K562 (cell line): ENCODE measurements at regions not wholly inside any gene's neighbourhood (a gene's known extent, or its start where the extent isn't known, plus 50 kb on each side); places are given as distances from the start of the nearest gene placed in this dataset.

Source experiments
- ATAC-seq: fragments of 200-7000 bp; cut with Tn5 transposase; 3 replicates; pipeline ENCODE4 v1.9.1; 2020; ENCODE audit warnings: moderate library complexity
- BruUV-seq: library from RNA; stranded (reverse); fragments of 400-500 nt; replicated peaks from 2 replicates; lab custom pipeline; 2021; lab: Mats Ljungman, UMichigan
- CTCF ChIA-PET: fragments of 300-600 bp; formaldehyde crosslinking; extraction: SDS; loops from one replicate; lab custom pipeline; 2021; ENCODE audit warnings: low intra/inter-chr PET ratio; lab: Yijun Ruan, JAX
- POLR2A ChIA-PET: fragments of 300-600, 350-650 bp; sonication (Branson Sonifier 250); formaldehyde crosslinking; extraction: SDS; loops from one replicate; lab custom pipeline; 2021; ENCODE audit warnings: antibody characterized with exemption, inconsistent platforms; lab: Yijun Ruan, JAX
- DNase-seq, 4 experiments: peaks; one replicate each; pipeline versions ENCODE4 v3.0.0 to v3.0.0-alpha.2; 2011 to 2018; ENCODE audit warnings: low spot score in 3 of 4, mixed read lengths in 3 of 4; ENCODE audit errors: extremely low read depth in 1 of 4
- FAIRE-seq: peaks from 2 replicates; lab custom pipeline; 2011; peaks lifted over from hg19 to GRCh38; lab: Jason Lieb, UNC
- H2AFZ ChIP-seq: 2 replicates; pipeline ENCODE4 v1.6.0; 2011; ENCODE audit warnings: low read depth, low read length, control low read depth, inconsistent platforms
- H3K27ac ChIP-seq: fragments of 200-600 bp; 3 replicates; pipeline ENCODE4 v1.8.0; 2011; ENCODE audit warnings: low read depth, mild to moderate bottlenecking, control low read depth, inconsistent platforms, low read length, moderate library complexity, mixed read lengths; ENCODE audit errors: extremely low read depth
- H3K27me3 ChIP-seq, 2 experiments: fragments of 300-600 bp in 1 of 2; 2 replicates in 1 of 2; 3 replicates in 1 of 2; pipeline versions ENCODE4 v1.6.0 to v1.8.0; 2011; ENCODE audit warnings: inconsistent platforms in 2 of 2, low read length in 2 of 2, mild to moderate bottlenecking in 1 of 2, mixed read lengths in 1 of 2, moderate library complexity in 1 of 2; ENCODE audit not compliant: control insufficient read depth in 2 of 2, insufficient read depth in 2 of 2
- H3K36me3 ChIP-seq: fragments of 300-600 bp; 3 replicates; pipeline ENCODE4 v1.8.0; 2011; ENCODE audit warnings: mild to moderate bottlenecking, low read length, inconsistent platforms; ENCODE audit not compliant: control insufficient read depth, insufficient read depth
- H3K4me1 ChIP-seq, 2 experiments: fragments of 200-600 bp in 1 of 2; replicated peaks in 1 of 2; 2 replicates in 1 of 2; 3 replicates in 1 of 2; pipeline versions ENCODE4 v1.5.1 to v1.8.0; 2011; ENCODE audit warnings: inconsistent platforms in 2 of 2, low read length in 2 of 2, mild to moderate bottlenecking in 1 of 2, mixed read lengths in 1 of 2, moderate library complexity in 1 of 2; ENCODE audit not compliant: control insufficient read depth in 2 of 2, insufficient read depth in 2 of 2
- H3K4me2 ChIP-seq: 2 replicates; pipeline ENCODE4 v1.6.1; 2011; ENCODE audit warnings: low read length, control low read depth, inconsistent platforms, mixed read lengths; ENCODE audit not compliant: insufficient read depth
- H3K4me3 ChIP-seq: fragments of 200-600 bp; sonication (generic), shearing (Covaris generic); 2 replicates; pipeline ENCODE4 v1.5.1; 2016; ENCODE audit warnings: control low read depth, inconsistent platforms
- H3K79me2 ChIP-seq: fragments of 200-600 bp; 3 replicates; pipeline ENCODE4 v1.8.0; 2011; ENCODE audit warnings: low read length, inconsistent platforms; ENCODE audit not compliant: control insufficient read depth, insufficient read depth
- H3K9ac ChIP-seq, 2 experiments: 2 replicates each; pipeline versions ENCODE4 v1.6.0 to v1.6.1; 2011; ENCODE audit warnings: low read depth in 2 of 2, low read length in 2 of 2, control low read depth in 1 of 2, inconsistent platforms in 1 of 2, mild to moderate bottlenecking in 1 of 2, mixed read lengths in 1 of 2; ENCODE audit not compliant: insufficient read depth in 1 of 2
- H3K9me1 ChIP-seq: one replicate; pipeline ENCODE4 v1.6.0; 2011; ENCODE audit warnings: inconsistent platforms, mild to moderate bottlenecking, low read length, moderate library complexity; ENCODE audit not compliant: control insufficient read depth, insufficient read depth
- H3K9me3 ChIP-seq: replicated peaks from 2 replicates; pipeline ENCODE4 v1.5.1; 2011; ENCODE audit warnings: low read depth, low read length, inconsistent platforms; ENCODE audit not compliant: control insufficient read depth, insufficient read depth
- H4K20me1 ChIP-seq: replicated peaks from 2 replicates; pipeline ENCODE4 v1.6.1; 2011; ENCODE audit warnings: low read length, inconsistent platforms, mixed read lengths; ENCODE audit not compliant: control insufficient read depth, insufficient read depth
- C11orf30 ChIP-seq: fragments of 450-650 bp; IDR thresholded peaks from 2 replicates; pipeline ENCODE4 v1.6.1; 2016; ENCODE audit warnings: low read depth, mild to moderate bottlenecking
- CBX1 ChIP-seq: sonication (generic); IDR thresholded peaks from 2 replicates; pipeline ENCODE4 v1.6.1; 2016; ENCODE audit warnings: antibody characterized with exemption, low read depth, mild to moderate bottlenecking
- FUS ChIP-seq: fragments of 200-400 bp; formaldehyde crosslinking; optimal IDR thresholded peaks from 2 replicates; pipeline ENCODE3; 2017; ENCODE audit warnings: low read depth, low read length
- GABPB2 ChIP-seq: fragments of 250-450 bp; sonication (Bioruptor Pico); conservative IDR thresholded peaks from 2 replicates; pipeline ENCODE4 v1.5.1; 2021; ENCODE audit warnings: mild to moderate bottlenecking
- HDAC2 ChIP-seq: fragments of 450-650 bp; IDR thresholded peaks from 2 replicates; pipeline ENCODE4 v1.6.1; 2016; ENCODE audit warnings: mild to moderate bottlenecking
- KHSRP ChIP-seq: fragments of 450-650 bp; IDR thresholded peaks from 2 replicates; pipeline ENCODE4 v1.6.1; 2017
- MTA2 ChIP-seq: fragments of 450-650 bp; IDR thresholded peaks from 2 replicates; pipeline ENCODE4 v1.6.1; 2016; ENCODE audit warnings: low read depth
- MTA3 ChIP-seq: fragments of 450-650 bp; formaldehyde crosslinking; IDR thresholded peaks from 2 replicates; pipeline ENCODE4 v1.6.1; 2017; ENCODE audit warnings: mild to moderate bottlenecking, borderline replicate concordance
- PHB ChIP-seq: fragments of 250-450 bp; sonication (Bioruptor Pico); IDR thresholded peaks from 2 replicates; pipeline ENCODE4 v1.5.0; 2021
- PKNOX1 ChIP-seq: fragments of 450-650 bp; IDR thresholded peaks from 2 replicates; pipeline ENCODE4 v1.6.1; 2016
- PYGO2 ChIP-seq: fragments of 450-650 bp; IDR thresholded peaks from 2 replicates; pipeline ENCODE4 v1.6.1; 2016; ENCODE audit warnings: mild to moderate bottlenecking, missing genetic modification characterization, moderate library complexity, missing compliant biosample characterization
- RBFOX2 ChIP-seq: fragments of 200-400 bp; formaldehyde crosslinking; IDR thresholded peaks from 2 replicates; pipeline ENCODE4 v1.6.1; 2017; ENCODE audit warnings: low read depth, mild to moderate bottlenecking, low read length, moderate library complexity
- SIRT6 ChIP-seq: IDR thresholded peaks from one replicate; pipeline ENCODE4 v1.6.1; 2012; ENCODE audit warnings: low read depth, mild to moderate bottlenecking, control low read depth, inconsistent platforms, low read length, moderate library complexity
- SRF ChIP-seq, 2 experiments: fragments of 250-450, 450-650 bp in 1 of 2; sonication (Bioruptor Pico) in 1 of 2; sonication (generic) in 1 of 2; formaldehyde crosslinking; IDR thresholded peaks; 2 replicates each; pipeline versions ENCODE4 v1.5.0 to v1.5.1; 2020 to 2022; ENCODE audit warnings: mild to moderate bottlenecking in 1 of 2, missing genetic modification reagents in 1 of 2
- SRSF7 ChIP-seq: fragments of 200-400 bp; formaldehyde crosslinking; optimal IDR thresholded peaks from 2 replicates; pipeline ENCODE3; 2017; ENCODE audit warnings: mild to moderate bottlenecking, low read depth, low read length
- XRCC3 ChIP-seq: fragments of 450-650 bp; IDR thresholded peaks from 2 replicates; pipeline ENCODE4 v1.6.1; 2017; ENCODE audit warnings: mild to moderate bottlenecking, moderate library complexity
- ZFPM2 ChIP-seq: fragments of 250-450 bp; sonication (Bioruptor Pico); IDR thresholded peaks from 2 replicates; pipeline ENCODE4 v1.5.1; 2022; ENCODE audit warnings: mild to moderate bottlenecking
- ZNF766 ChIP-seq: fragments of 200-800 bp; sonication (Bioruptor generic); conservative IDR thresholded peaks from 2 replicates; pipeline ENCODE4 v1.6.1; 2016; ENCODE audit warnings: missing genetic modification characterization, missing compliant biosample characterization
- ZSCAN29 ChIP-seq: fragments of 450-650 bp; IDR thresholded peaks from 2 replicates; pipeline ENCODE4 v1.6.1; 2017
- WGBS: fragments of 100-300 bp; shearing (Covaris generic); methylation state at CpG from one replicate; pipeline ENCODE4 v1.1.6; 2016; ENCODE audit warnings: low coverage, mixed read lengths; ENCODE audit not compliant: insufficient coverage; ENCODE audit errors: missing lambda C conversion rate; 5-methylcytosine and 5-hydroxymethylcytosine counted together
- in situ Hi-C: fragments of 300-500 bp; cut with MboI; formaldehyde crosslinking; loops from 4 replicates; pipeline ENCODE4 v1.15.0; 2018; ENCODE audit warnings: inconsistent platforms, mixed read lengths
- intact Hi-C: fragments of 100-400 bp; cut with micrococcal nuclease; formaldehyde crosslinking; loops from 2 replicates; pipeline ENCODE4 v1.14.2; 2022
- TF ChIP-seq, protein P1 (sequence below): IDR thresholded peaks from 2 replicates; pipeline ENCODE4 v1.6.1; 2014; ENCODE audit warnings: antibody characterized with exemption

- H3K4me2 ChIP-seq, result no peak overlapping the region
- no peaks in the 10 kb centered on the region for H4K20me1 ChIP-seq
- in situ Hi-C loops, result no loop called here
- no peak for DNase-seq
- H3K4me1 ChIP-seq, result no peaks in the 10 kb centered on the region
- H2AFZ ChIP-seq, result no peak overlapping the region
- H3K4me3 ChIP-seq, result no peak overlapping the region
- ATAC-seq, result no peak
- no peaks in the 10 kb centered on the region for H3K9me3 ChIP-seq
- BruUV-seq, result no TSS peak
- no peaks in the 10 kb centered on the region for H3K9me1 ChIP-seq
- H3K9ac ChIP-seq, result no peak overlapping the region
- CTCF ChIA-PET, result no interaction called here
- no peak for FAIRE-seq
- no peaks in the 10 kb centered on the region for H3K79me2 ChIP-seq
- TF ChIP-seq ZSCAN29 (no peak), PHB (CRISPR knock-in tag) (no peak), SRSF7 (no peak), ZNF766 (CRISPR knock-in tag) (no peak), FUS (no peak), ZFPM2 (no peak), GABPB2 (CRISPR knock-in tag) (no peak), XRCC3 (no peak), SIRT6 (no peak), MTA2 (no peak)
- intact Hi-C loops, result no loop called here
- no peaks in the 10 kb centered on the region for H3K36me3 ChIP-seq
- no peak overlapping the region for H3K27ac ChIP-seq
- no peaks in the 10 kb centered on the region for H3K27me3 ChIP-seq
- 9% methylated on average over 1 of the region's 1 CpG for WGBS
- POLR2A ChIA-PET, result no interaction called here
Observed at GRCh38 chr5:116668390-116668789, 93.8 kb upstream of the SEMA6A start.

DNA sequence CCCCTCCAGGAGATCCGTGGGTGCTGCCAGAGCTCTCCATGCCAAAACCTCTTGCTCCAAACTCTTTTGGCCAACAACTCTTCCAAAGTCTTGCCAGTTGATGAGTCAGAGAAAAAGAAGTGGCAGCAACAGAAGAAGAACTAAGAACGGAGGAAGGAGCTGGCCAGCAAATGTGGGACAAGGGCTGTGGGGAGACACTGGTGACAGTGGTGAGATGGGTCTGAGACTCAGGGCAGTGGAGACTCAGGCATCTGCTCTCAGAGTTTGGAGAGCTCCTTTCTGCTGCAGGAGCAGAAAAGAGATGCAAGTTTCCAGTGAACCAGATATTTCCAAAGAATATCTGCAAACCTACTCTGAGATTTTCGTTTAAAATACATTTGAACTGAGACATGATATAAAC, 92.3 kb upstream of the SEMA6A start:
- intact Hi-C loops, result no loop called here
- Histone ChIP-seq H3K27ac (no peak overlapping the region), H3K4me2 (no peak overlapping the region), H3K9ac (no peak overlapping the region), H3K9me1 (no peaks in the 10 kb centered on the region), H3K36me3 (no peaks in the 10 kb centered on the region), H3K9me3 (no peaks in the 10 kb centered on the region), H3K79me2 (no peaks in the 10 kb centered on the region), H3K4me1 (no peaks in the 10 kb centered on the region), H2AFZ (no peak overlapping the region), H3K4me3 (no peak overlapping the region), H4K20me1 (no peaks in the 10 kb centered on the region), H3K27me3 (no peaks in the 10 kb centered on the region)
- no peak for FAIRE-seq
- POLR2A ChIA-PET, result no interaction called here
- no peak for ATAC-seq
- no peak for DNase-seq
- CTCF ChIA-PET, result no interaction called here
- 0% methylated on average over 3 of the region's 3 CpGs for WGBS
- in situ Hi-C loops, result no loop called here
- BruUV-seq, result no TSS peak
- TF ChIP-seq KHSRP (no peak), HDAC2 (no peak), PKNOX1 (no peak), CBX1 (no peak), PYGO2 (tag) (no peak), SRF (CRISPR knock-in tag; IDR thresholded peaks at IDR 0.05) (no peak), MTA3 (no peak), RBFOX2 (no peak), C11orf30 (no peak)
- TF ChIP-seq, protein P1, sequence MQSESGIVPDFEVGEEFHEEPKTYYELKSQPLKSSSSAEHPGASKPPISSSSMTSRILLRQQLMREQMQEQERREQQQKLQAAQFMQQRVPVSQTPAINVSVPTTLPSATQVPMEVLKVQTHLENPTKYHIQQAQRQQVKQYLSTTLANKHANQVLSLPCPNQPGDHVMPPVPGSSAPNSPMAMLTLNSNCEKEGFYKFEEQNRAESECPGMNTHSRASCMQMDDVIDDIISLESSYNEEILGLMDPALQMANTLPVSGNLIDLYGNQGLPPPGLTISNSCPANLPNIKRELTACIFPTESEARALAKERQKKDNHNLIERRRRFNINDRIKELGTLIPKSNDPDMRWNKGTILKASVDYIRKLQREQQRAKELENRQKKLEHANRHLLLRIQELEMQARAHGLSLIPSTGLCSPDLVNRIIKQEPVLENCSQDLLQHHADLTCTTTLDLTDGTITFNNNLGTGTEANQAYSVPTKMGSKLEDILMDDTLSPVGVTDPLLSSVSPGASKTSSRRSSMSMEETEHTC, result no peak
